ENCODE measurements at regions not wholly inside any gene's neighbourhood (a gene's known extent, or its start where the extent isn't known, plus 50 kb on each side); places are given as distances from the start of the nearest gene placed in this dataset.
"Not testable (repeated sequence)": the region's sequence is repeated elsewhere in the genome, so short reads cannot be mapped to it uniquely, and the experiment has no call there.

DNA sequence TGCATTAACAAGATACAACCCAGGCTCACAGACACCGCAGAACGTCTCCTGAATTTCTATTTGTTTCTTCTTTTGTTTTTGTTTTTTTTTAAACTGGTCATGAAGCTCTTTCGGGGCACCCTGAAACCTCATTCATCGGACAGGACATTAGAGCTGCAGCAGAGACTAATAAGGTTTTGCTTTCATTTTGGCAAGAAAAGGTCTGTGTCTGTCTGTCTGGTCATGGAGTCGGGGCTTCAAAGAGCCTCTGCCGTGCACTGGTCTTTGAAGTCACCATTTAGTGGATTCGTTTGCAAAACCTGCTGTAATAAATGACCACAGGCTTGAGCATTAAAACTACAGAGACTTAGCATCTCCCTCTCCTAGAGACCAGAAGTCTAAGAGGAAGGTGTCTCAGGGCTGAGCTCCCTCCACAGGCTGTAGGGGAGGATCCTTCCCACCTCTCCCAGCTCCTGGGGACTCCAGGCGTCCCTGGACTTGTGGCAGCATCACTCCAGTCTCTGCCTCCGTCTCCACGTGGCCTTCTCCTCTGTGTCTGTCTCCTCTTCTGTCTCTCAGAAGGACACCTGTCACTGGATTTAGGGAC is 247.5 kb downstream of the CRLF2 start:
- H3K36me3 Mint-ChIP-seq (ENCODE audit: insufficient read depth): no peaks in the 10 kb centered on the region
- H3K4me1 Mint-ChIP-seq (ENCODE audit: low read depth): no peaks in the 10 kb centered on the region
- no peak for DNase-seq (ENCODE audit: low spot score, unreplicated experiment)
- no peak overlapping the region for H3K4me3 Mint-ChIP-seq (ENCODE audit: low read depth)
- H3K27ac Mint-ChIP-seq: no peak overlapping the region
- H3K9me3 Mint-ChIP-seq (ENCODE audit: low read depth): no peaks in the 10 kb centered on the region
- H3K27me3 Mint-ChIP-seq: peaks cover 27% of the 10 kb centered on the region
- TF ChIP-seq, protein P1, sequence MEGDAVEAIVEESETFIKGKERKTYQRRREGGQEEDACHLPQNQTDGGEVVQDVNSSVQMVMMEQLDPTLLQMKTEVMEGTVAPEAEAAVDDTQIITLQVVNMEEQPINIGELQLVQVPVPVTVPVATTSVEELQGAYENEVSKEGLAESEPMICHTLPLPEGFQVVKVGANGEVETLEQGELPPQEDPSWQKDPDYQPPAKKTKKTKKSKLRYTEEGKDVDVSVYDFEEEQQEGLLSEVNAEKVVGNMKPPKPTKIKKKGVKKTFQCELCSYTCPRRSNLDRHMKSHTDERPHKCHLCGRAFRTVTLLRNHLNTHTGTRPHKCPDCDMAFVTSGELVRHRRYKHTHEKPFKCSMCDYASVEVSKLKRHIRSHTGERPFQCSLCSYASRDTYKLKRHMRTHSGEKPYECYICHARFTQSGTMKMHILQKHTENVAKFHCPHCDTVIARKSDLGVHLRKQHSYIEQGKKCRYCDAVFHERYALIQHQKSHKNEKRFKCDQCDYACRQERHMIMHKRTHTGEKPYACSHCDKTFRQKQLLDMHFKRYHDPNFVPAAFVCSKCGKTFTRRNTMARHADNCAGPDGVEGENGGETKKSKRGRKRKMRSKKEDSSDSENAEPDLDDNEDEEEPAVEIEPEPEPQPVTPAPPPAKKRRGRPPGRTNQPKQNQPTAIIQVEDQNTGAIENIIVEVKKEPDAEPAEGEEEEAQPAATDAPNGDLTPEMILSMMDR (IDR thresholded peaks at IDR 0.05; ENCODE audit: unreplicated experiment): no peak

DNA sequence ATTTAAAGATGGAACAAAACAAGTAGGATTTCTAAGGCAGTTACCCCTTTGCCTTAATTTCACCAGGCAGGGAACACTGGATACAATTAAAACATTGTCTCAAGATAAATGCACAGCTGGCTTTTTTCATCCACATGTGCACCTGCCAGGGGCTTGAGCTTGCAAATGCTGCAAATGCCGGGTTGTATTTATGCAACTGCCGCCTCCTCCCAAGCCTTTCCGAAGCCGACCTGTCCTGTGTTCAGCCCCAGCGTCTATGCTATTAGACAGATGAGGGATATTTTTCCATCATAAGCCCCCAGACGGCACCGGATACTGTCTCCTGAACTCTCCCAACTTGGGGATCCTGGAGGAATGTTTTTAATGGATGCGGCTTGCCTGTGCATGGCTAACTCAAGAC is 251.6 kb downstream of the CRLF2 start:
- Mint-ChIP-seq H3K4me1 (ENCODE audit: low read depth) (peaks cover 3% of the 10 kb centered on the region), H3K27me3 (peaks cover 33% of the 10 kb centered on the region), H3K27ac (no peak overlapping the region), H3K4me3 (ENCODE audit: low read depth) (no peak overlapping the region), H3K9me3 (ENCODE audit: low read depth) (no peaks in the 10 kb centered on the region), H3K36me3 (ENCODE audit: insufficient read depth) (no peaks in the 10 kb centered on the region)
- TF ChIP-seq, protein P1 (IDR thresholded peaks at IDR 0.05; ENCODE audit: unreplicated experiment): no peak
- no peak for DNase-seq (ENCODE audit: low spot score, unreplicated experiment)

DNA sequence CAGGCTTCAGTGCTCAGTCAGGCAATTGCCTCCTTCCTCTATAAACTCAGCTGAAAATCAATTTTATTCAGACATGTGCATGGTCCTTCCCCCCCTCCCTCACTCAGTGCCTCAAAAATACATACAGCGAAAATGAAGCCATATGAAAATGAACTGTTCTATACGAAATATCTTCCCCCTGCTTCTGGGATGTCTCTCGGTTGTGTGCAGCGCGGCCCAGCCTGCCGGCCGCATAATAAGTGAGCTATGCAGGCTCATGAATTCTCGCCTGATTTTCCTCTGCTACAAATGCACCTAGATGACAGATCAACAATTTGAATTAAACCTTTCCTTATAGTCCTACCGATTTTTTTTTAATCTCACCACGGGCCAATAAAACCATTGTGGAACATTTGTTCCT is 252.9 kb downstream of the CRLF2 start:
- DNase-seq (ENCODE audit: low spot score, unreplicated experiment): no peak
- Mint-ChIP-seq H3K27me3 (peaks cover 25% of the 10 kb centered on the region), H3K27ac (no peak overlapping the region), H3K9me3 (ENCODE audit: low read depth) (no peaks in the 10 kb centered on the region), H3K36me3 (ENCODE audit: insufficient read depth) (no peaks in the 10 kb centered on the region), H3K4me1 (ENCODE audit: low read depth) (peaks cover 3% of the 10 kb centered on the region), H3K4me3 (ENCODE audit: low read depth) (no peak overlapping the region)
- TF ChIP-seq, protein P1 (IDR thresholded peaks at IDR 0.05; ENCODE audit: unreplicated experiment): no peak

DNA sequence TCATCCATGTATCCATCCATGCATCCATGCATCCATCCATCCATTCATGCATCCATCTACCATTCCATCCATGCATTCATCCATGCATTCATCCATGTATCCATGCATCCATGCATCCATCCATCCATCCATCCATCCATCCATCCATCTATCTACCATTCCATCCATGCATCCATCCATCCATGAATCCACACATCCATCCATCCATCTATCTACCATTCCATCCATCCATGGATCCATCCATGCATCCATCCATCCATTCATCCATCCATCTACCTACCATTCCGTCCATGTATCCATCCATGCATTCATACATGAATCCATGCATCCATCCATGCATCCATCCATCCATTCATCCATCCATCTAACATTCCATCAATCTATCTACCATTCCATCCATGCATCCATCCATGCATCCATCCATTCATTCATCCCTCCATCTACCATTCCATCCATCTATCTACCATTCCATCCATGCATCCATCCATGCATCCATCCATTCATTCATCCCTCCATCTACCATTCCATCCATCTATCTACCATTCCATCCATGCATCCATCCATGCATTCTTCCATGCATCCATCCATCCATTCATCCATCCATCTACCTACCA is 257.2 kb downstream of the CRLF2 start:
- H3K4me3 Mint-ChIP-seq (ENCODE audit: low read depth); H3K4me1 Mint-ChIP-seq (ENCODE audit: low read depth); H3K27ac Mint-ChIP-seq; H3K9me3 Mint-ChIP-seq (ENCODE audit: low read depth); DNase-seq (ENCODE audit: low spot score, unreplicated experiment); H3K36me3 Mint-ChIP-seq (ENCODE audit: insufficient read depth): not testable (repeated sequence)
- H3K27me3 Mint-ChIP-seq: peaks cover 16% of the 10 kb centered on the region

DNA sequence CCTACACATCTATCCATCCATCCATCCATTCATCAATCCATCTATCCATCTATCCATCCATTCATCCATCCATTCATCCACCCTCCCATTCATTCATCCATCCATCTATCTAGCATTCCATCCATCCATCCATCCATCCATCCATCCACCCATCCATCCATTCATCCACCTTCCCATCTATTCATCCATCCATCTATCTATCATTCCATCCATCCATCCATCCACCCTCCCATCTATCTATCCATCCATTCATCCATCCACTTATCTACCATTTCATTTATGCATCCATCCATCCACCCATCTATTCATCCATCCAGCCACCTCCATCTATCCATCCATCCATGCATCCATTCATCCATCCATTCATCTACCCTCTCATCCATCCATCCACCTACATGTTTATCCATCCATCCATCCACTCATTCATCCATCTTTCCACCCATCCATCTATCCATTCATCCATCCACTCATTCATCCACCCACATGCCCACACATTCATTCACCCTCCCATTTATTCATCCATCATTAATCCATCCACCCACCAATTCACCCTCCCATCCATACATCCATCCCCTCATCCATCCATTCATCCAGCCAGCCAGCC is 258.5 kb downstream of the CRLF2 start:
- H3K4me1 Mint-ChIP-seq (ENCODE audit: low read depth): peaks cover 3% of the 10 kb centered on the region
- H3K27me3 Mint-ChIP-seq: peaks cover 10% of the 10 kb centered on the region
- no peaks in the 10 kb centered on the region for H3K36me3 Mint-ChIP-seq (ENCODE audit: insufficient read depth)
- H3K4me3 Mint-ChIP-seq (ENCODE audit: low read depth): no peak overlapping the region
- no peaks in the 10 kb centered on the region for H3K9me3 Mint-ChIP-seq (ENCODE audit: low read depth)
- H3K27ac Mint-ChIP-seq: no peak overlapping the region
- TF ChIP-seq, protein P1 (IDR thresholded peaks at IDR 0.05; ENCODE audit: unreplicated experiment): no peak
- DNase-seq (ENCODE audit: low spot score, unreplicated experiment): no peak

DNA sequence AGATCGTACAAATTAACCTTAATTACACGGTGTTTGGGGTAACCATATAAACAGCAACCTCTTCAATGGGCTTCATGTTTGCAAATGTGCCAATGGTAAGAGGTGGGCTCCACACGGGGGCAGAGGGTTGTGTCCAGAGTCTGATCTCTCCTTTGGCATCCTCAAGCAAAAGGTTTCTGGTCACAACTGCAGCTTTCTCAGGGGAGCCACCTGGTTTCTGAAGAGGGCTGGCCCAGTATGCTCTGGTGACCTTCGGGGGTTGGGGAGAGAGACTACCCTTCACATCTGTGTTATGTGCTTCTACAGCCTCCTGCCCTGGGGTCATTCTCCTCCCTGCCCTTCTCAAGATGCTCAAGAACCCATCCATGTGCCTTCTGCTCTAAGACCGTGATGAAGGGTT is 259.6 kb downstream of the CRLF2 start:
- TF ChIP-seq, protein P1 (IDR thresholded peaks at IDR 0.05; ENCODE audit: unreplicated experiment): no peak
- H3K27ac Mint-ChIP-seq: no peak overlapping the region
- H3K4me1 Mint-ChIP-seq (ENCODE audit: low read depth): no peaks in the 10 kb centered on the region
- no peak overlapping the region for H3K4me3 Mint-ChIP-seq (ENCODE audit: low read depth)
- H3K9me3 Mint-ChIP-seq (ENCODE audit: low read depth): peaks cover 3% of the 10 kb centered on the region
- H3K36me3 Mint-ChIP-seq (ENCODE audit: insufficient read depth): no peaks in the 10 kb centered on the region
- H3K27me3 Mint-ChIP-seq: peaks cover 3% of the 10 kb centered on the region
- DNase-seq (ENCODE audit: low spot score, unreplicated experiment): no peak

DNA sequence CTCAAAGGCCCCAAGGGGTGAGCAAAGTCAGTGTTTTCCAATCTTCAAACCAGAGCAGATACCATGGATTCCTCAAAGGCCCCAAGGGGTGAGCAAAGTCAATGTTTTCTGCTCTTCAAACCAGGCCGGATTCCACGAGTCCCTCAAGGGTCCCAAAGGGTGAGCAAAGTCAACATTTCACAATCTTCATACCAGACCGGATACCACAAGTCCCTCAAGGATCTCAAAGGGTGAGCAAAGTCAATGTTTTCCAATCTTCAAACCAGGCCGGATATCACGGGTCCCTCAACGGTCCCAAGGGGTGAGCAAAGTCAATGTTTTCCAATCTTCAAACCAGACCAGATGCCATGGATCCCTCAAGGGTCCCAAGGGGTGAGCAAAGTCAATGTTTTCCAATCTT is 265.2 kb downstream of the CRLF2 start:
- H3K27me3 Mint-ChIP-seq; DNase-seq (ENCODE audit: low spot score, unreplicated experiment); H3K27ac Mint-ChIP-seq; H3K4me3 Mint-ChIP-seq (ENCODE audit: low read depth); H3K36me3 Mint-ChIP-seq (ENCODE audit: insufficient read depth); H3K9me3 Mint-ChIP-seq (ENCODE audit: low read depth); H3K4me1 Mint-ChIP-seq (ENCODE audit: low read depth): not testable (repeated sequence)
